GM18951 (cell line): ENCODE measurements at regions not wholly inside any gene's neighbourhood (a gene's known extent, or its start where the extent isn't known, plus 50 kb on each side); places are given as distances from the start of the nearest gene placed in this dataset.
"Not testable (repeated sequence)": the region's sequence is repeated elsewhere in the genome, so short reads cannot be mapped to it uniquely, and the experiment has no call there.

ENCODE experiments used
- POLR2A ChIP-seq: IDR thresholded peaks from 4 replicates; pipeline ENCODE4 v1.6.1; 2011; ENCODE audit warnings: mild to moderate bottlenecking; ENCODE audit not compliant: insufficient read length, insufficient read depth; ENCODE audit errors: extremely low read depth
- in situ Hi-C: fragments of 300-500 bp; cut with MboI; formaldehyde crosslinking; loops from one replicate; pipeline ENCODE4 v1.12.0; 2022; ENCODE audit warnings: low sequenced_read_pairs, mixed read lengths, inconsistent platforms; ENCODE audit not compliant: unreplicated experiment

- no peak for TF ChIP-seq POLR2A
- in situ Hi-C loops = no loop called here
Measured at GRCh38 chrX:120749141-120749846, 119.4 kb upstream of the C1GALT1C1 start.

GRCh38 chrX:120746153-120746552 is 116.3 kb upstream of the C1GALT1C1 start:
- TF ChIP-seq POLR2A = no peak
- in situ Hi-C loops = no loop called here

- in situ Hi-C loops = no loop called here
- no peak for TF ChIP-seq POLR2A
Measured at GRCh38 chrX:120742946-120743665, 113.3 kb upstream of the C1GALT1C1 start.

GRCh38 chrX:120741452-120741851 is 111.6 kb upstream of the C1GALT1C1 start:
- TF ChIP-seq POLR2A = no peak
- in situ Hi-C loops = no loop called here

- in situ Hi-C loops = no loop called here
- no peak for TF ChIP-seq POLR2A
Measured at GRCh38 chrX:120740072-120740471, 110.2 kb upstream of the C1GALT1C1 start.

GRCh38 chrX:120739300-120739699 is 109.4 kb upstream of the C1GALT1C1 start:
- no peak for TF ChIP-seq POLR2A
- in situ Hi-C loops = no loop called here

- in situ Hi-C loops = no loop called here
- TF ChIP-seq POLR2A = no peak
Measured at GRCh38 chrX:120736989-120737388, 107.1 kb upstream of the C1GALT1C1 start.

- TF ChIP-seq POLR2A = no peak
- in situ Hi-C loops = no loop called here
Measured at GRCh38 chrX:120735966-120736365, 106.1 kb upstream of the C1GALT1C1 start.

GRCh38 chrX:120732879-120733278 is 103.0 kb upstream of the C1GALT1C1 start:
- in situ Hi-C loops = no loop called here
- no peak for TF ChIP-seq POLR2A

- in situ Hi-C loops = no loop called here
- no peak for TF ChIP-seq POLR2A
Measured at GRCh38 chrX:120732461-120732860, 102.6 kb upstream of the C1GALT1C1 start.

GRCh38 chrX:120731386-120731785 is 101.5 kb upstream of the C1GALT1C1 start:
- TF ChIP-seq POLR2A = no peak
- in situ Hi-C loops = no loop called here

GRCh38 chrX:120729506-120730255 is 99.8 kb upstream of the C1GALT1C1 start:
- in situ Hi-C loops = not testable (repeated sequence)

GRCh38 chrX:120727911-120728310 is 98.1 kb upstream of the C1GALT1C1 start:
- in situ Hi-C loops = no loop called here
- no peak for TF ChIP-seq POLR2A

- in situ Hi-C loops = no loop called here
- no peak for TF ChIP-seq POLR2A
Measured at GRCh38 chrX:120727452-120727851, 97.6 kb upstream of the C1GALT1C1 start.
